ENCODE measurements at regions not wholly inside any gene's neighbourhood (a gene's known extent, or its start where the extent isn't known, plus 50 kb on each side); places are given as distances from the start of the nearest gene placed in this dataset.

DNA sequence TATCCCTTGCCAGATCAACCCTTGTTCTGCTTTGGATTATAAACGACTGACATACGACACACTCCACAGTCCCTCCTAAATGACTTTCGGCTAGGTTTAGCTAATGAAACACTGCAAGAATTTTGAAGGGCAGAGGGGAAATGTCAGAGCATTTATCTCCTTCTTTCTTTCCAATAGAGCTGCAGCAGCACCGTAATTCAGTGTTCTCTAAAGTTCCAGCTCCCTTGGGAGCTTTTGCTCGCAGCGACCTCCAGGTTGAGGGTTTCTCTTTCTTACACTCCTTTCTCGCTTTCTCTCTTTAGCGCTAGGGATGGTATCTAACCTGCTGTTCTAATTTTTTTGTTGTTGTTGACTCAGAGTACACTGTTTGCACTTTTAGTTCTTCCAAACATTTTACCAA is 467.1 kb upstream of the ST8SIA4 start (continued):
- TF ChIP-seq, protein P1, sequence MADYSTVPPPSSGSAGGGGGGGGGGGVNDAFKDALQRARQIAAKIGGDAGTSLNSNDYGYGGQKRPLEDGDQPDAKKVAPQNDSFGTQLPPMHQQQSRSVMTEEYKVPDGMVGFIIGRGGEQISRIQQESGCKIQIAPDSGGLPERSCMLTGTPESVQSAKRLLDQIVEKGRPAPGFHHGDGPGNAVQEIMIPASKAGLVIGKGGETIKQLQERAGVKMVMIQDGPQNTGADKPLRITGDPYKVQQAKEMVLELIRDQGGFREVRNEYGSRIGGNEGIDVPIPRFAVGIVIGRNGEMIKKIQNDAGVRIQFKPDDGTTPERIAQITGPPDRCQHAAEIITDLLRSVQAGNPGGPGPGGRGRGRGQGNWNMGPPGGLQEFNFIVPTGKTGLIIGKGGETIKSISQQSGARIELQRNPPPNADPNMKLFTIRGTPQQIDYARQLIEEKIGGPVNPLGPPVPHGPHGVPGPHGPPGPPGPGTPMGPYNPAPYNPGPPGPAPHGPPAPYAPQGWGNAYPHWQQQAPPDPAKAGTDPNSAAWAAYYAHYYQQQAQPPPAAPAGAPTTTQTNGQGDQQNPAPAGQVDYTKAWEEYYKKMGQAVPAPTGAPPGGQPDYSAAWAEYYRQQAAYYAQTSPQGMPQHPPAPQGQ (CRISPR knock-in tag; IDR thresholded peaks at IDR 0.05; ENCODE audit: borderline replicate concordance): no peak
- no peak for TF ChIP-seq SMARCE1 (IDR thresholded peaks at IDR 0.05; ENCODE audit: borderline replicate concordance)
- TF ChIP-seq MIER3 (CRISPR knock-in tag; IDR thresholded peaks at IDR 0.05; ENCODE audit: borderline replicate concordance): no peak
- no peak for TF ChIP-seq KAT8 (CRISPR knock-in tag; IDR thresholded peaks at IDR 0.05)
- TF ChIP-seq, protein P2, sequence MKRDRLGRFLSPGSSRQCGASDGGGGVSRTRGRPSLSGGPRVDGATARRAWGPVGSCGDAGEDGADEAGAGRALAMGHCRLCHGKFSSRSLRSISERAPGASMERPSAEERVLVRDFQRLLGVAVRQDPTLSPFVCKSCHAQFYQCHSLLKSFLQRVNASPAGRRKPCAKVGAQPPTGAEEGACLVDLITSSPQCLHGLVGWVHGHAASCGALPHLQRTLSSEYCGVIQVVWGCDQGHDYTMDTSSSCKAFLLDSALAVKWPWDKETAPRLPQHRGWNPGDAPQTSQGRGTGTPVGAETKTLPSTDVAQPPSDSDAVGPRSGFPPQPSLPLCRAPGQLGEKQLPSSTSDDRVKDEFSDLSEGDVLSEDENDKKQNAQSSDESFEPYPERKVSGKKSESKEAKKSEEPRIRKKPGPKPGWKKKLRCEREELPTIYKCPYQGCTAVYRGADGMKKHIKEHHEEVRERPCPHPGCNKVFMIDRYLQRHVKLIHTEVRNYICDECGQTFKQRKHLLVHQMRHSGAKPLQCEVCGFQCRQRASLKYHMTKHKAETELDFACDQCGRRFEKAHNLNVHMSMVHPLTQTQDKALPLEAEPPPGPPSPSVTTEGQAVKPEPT (CRISPR knock-in tag; IDR thresholded peaks at IDR 0.05; ENCODE audit: low read depth): no peak
- no peak for TF ChIP-seq RXRB (CRISPR knock-in tag; IDR thresholded peaks at IDR 0.05; ENCODE audit: borderline replicate concordance)
- TF ChIP-seq HNRNPLL (IDR thresholded peaks at IDR 0.05; ENCODE audit: low read depth, low read length, poor library complexity, severe bottlenecking): no peak
- TF ChIP-seq CHD2 (IDR thresholded peaks at IDR 0.05; ENCODE audit: low read depth, low read length): no peak
- no peak for TF ChIP-seq ZNF552 (CRISPR knock-in tag; IDR thresholded peaks at IDR 0.05; ENCODE audit: borderline replicate concordance)
- TF ChIP-seq, protein P3, sequence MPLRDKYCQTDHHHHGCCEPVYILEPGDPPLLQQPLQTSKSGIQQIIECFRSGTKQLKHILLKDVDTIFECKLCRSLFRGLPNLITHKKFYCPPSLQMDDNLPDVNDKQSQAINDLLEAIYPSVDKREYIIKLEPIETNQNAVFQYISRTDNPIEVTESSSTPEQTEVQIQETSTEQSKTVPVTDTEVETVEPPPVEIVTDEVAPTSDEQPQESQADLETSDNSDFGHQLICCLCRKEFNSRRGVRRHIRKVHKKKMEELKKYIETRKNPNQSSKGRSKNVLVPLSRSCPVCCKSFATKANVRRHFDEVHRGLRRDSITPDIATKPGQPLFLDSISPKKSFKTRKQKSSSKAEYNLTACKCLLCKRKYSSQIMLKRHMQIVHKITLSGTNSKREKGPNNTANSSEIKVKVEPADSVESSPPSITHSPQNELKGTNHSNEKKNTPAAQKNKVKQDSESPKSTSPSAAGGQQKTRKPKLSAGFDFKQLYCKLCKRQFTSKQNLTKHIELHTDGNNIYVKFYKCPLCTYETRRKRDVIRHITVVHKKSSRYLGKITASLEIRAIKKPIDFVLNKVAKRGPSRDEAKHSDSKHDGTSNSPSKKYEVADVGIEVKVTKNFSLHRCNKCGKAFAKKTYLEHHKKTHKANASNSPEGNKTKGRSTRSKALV (CRISPR knock-in tag; IDR thresholded peaks at IDR 0.05): no peak
- no peak for TF ChIP-seq HOXA7 (CRISPR knock-in tag; IDR thresholded peaks at IDR 0.05)
